PC-3 (cell line): ENCODE measurements at regions not wholly inside any gene's neighbourhood (a gene's known extent, or its start where the extent isn't known, plus 50 kb on each side); places are given as distances from the start of the nearest gene placed in this dataset.

ENCODE experiments used
- ATAC-seq: fragments of 200-7000 bp; cut with Tn5 transposase; 2 replicates; pipeline ENCODE4 v1.9.1; 2020; ENCODE audit warnings: mild to moderate bottlenecking, moderate library complexity
- BruUV-seq: library from RNA; stranded (reverse); fragments of 400-500 nt; replicated peaks from 2 replicates; lab custom pipeline; 2021; lab: Mats Ljungman, UMichigan
- CTCF ChIA-PET: fragments of 300-600 bp; sonication (Branson Sonifier 250); formaldehyde crosslinking; loops from one replicate; lab custom pipeline; 2022; ENCODE audit warnings: antibody characterized with exemption; lab: Charles Lee
- POLR2A ChIA-PET: fragments of 300-600 bp; sonication (Branson Sonifier 250); formaldehyde crosslinking; loops from one replicate; lab custom pipeline; 2022; ENCODE audit warnings: antibody characterized with exemption; ENCODE audit not compliant: unreplicated experiment; lab: Charles Lee
- DNase-seq: peaks from one replicate; pipeline ENCODE4 v3.0.0-alpha.2; 2015
- H2AFZ ChIP-seq: fragments of 300-600 bp; sonication (generic); 2 replicates; pipeline ENCODE4 v1.6.0; 2016; ENCODE audit warnings: antibody characterized with exemption, low read length
- H3F3A ChIP-seq: fragments of 300-600 bp; sonication (generic); one replicate; pipeline ENCODE4 v1.6.0; 2017; ENCODE audit warnings: antibody characterized with exemption, low read length, control low read depth, mild to moderate bottlenecking; ENCODE audit not compliant: unreplicated experiment
- H3K27ac ChIP-seq: fragments of 300-600 bp; sonication (generic); 2 replicates; pipeline ENCODE4 v1.5.1; 2016; ENCODE audit warnings: mild to moderate bottlenecking, low read length
- H3K27me3 ChIP-seq: fragments of 300-600 bp; sonication (generic); 2 replicates; pipeline ENCODE4 v1.6.1; 2016; ENCODE audit warnings: low read length, mixed read lengths
- H3K36me3 ChIP-seq: fragments of 300-600 bp; sonication (generic); 2 replicates; pipeline ENCODE4 v1.6.1; 2016; ENCODE audit warnings: low read depth, mixed run types, low read length, mixed read lengths
- H3K4me1 ChIP-seq: fragments of 300-600 bp; sonication (generic); 2 replicates; pipeline ENCODE4 v1.5.1; 2016; ENCODE audit warnings: low read length; ENCODE audit not compliant: insufficient read depth
- H3K4me2 ChIP-seq: fragments of 300-600 bp; sonication (generic); 2 replicates; pipeline ENCODE4 v1.6.0; 2016; ENCODE audit warnings: low read length
- H3K4me3 ChIP-seq: fragments of 300-600 bp; sonication (generic); 2 replicates; pipeline ENCODE4 v1.5.1; 2016; ENCODE audit warnings: mild to moderate bottlenecking, low read length, mixed read lengths
- H3K79me2 ChIP-seq: fragments of 300-600 bp; sonication (generic); 2 replicates; pipeline ENCODE4 v1.6.1; 2017; ENCODE audit warnings: low read length, mixed read lengths
- H3K9ac ChIP-seq: fragments of 300-600 bp; sonication (generic); 2 replicates; pipeline ENCODE4 v1.6.0; 2016; ENCODE audit warnings: mild to moderate bottlenecking, low read length
- H3K9me2 ChIP-seq: fragments of 300-600 bp; sonication (generic); replicated peaks from 2 replicates; pipeline ENCODE4 v1.6.1; 2016; ENCODE audit warnings: mixed run types, low read length, mixed read lengths
- H3K9me3 ChIP-seq: fragments of 300-600 bp; sonication (generic); 2 replicates; pipeline ENCODE4 v1.6.1; 2016; ENCODE audit warnings: low read length, mixed read lengths
- H4K20me1 ChIP-seq: fragments of 300-600 bp; sonication (generic); 2 replicates; pipeline ENCODE4 v1.6.1; 2016; ENCODE audit warnings: low read length, mixed read lengths
- EZH2 ChIP-seq: fragments of 300-600 bp; sonication (generic); IDR thresholded peaks from one replicate; pipeline ENCODE4 v1.6.1; 2017; ENCODE audit warnings: antibody characterized with exemption, mild to moderate bottlenecking, low read length; ENCODE audit not compliant: unreplicated experiment
- EZH2phosphoT487 ChIP-seq: fragments of 300-600 bp; sonication (generic); IDR thresholded peaks from 2 replicates; pipeline ENCODE4 v1.6.1; 2018; ENCODE audit warnings: mild to moderate bottlenecking, antibody characterized with exemption, low read length, borderline replicate concordance
- intact Hi-C: fragments of 100-400 bp; cut with micrococcal nuclease; formaldehyde crosslinking; loops from 2 replicates; pipeline ENCODE4 v1.9.0; 2023
- TF ChIP-seq, protein P1 (sequence below): fragments of 300-600 bp; sonication (generic); conservative IDR thresholded peaks from 2 replicates; pipeline ENCODE4 v1.5.1; 2017; ENCODE audit warnings: antibody characterized with exemption, low read depth, mild to moderate bottlenecking, low read length

DNA sequence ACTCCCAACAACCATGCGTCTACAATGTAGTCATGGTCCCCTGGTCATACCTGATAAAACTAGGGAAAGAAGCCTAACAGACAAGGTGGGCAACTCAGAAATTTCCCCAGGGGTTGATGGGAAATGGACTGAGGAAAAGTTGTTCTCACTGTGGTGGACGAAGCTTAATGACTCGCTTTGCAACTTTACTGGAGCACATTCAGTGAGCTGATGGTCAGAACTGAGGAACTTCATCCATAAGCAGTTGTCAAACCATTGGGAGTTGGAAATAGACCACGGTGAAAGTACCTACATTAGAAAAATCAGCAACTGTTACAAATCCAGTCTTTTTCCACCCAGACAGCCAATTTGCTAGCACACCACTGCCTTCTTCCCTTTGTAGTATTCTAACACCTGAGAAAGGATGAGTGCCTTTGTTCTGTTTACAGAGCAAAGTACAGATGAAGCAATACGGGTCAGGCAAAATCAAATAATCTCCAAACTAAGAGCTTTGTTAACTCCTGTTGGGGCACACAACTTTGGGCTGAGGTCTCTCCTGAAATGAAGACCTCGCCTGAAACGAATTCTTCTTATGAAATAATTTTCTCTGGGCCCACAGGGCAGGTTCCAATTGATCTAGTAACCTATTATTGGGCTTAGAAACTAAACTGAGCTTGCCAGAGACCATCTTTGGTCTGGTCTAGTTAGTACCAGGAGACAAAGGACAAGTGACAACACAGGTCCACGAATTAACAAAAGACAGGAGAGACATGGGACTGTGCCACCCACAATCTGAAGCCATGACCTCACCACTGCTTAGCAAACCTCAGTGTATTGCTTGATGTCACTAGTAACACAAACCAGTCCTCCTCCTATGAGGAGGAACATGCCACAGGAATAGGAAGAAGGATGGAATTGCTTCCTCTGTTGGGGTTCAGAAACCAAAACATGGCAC lies 58.9 kb upstream of the NFKB1 start:
- Histone ChIP-seq H3K4me1 (peaks cover 21% of the 10 kb centered on the region), H2AFZ (no peak overlapping the region), H3K4me3 (no peak overlapping the region), H3F3A (no peaks in the 10 kb centered on the region), H3K9me3 (no peaks in the 10 kb centered on the region), H3K27me3 (no peaks in the 10 kb centered on the region), H3K36me3 (no peaks in the 10 kb centered on the region), H3K79me2 (no peaks in the 10 kb centered on the region), H3K4me2 (no peak overlapping the region), H4K20me1 (no peaks in the 10 kb centered on the region), H3K9me2 (no peaks in the 10 kb centered on the region), H3K9ac (no peak overlapping the region), H3K27ac (no peak overlapping the region)
- DNase-seq = no peak
- TF ChIP-seq EZH2 = no peak
- TF ChIP-seq, protein P1, sequence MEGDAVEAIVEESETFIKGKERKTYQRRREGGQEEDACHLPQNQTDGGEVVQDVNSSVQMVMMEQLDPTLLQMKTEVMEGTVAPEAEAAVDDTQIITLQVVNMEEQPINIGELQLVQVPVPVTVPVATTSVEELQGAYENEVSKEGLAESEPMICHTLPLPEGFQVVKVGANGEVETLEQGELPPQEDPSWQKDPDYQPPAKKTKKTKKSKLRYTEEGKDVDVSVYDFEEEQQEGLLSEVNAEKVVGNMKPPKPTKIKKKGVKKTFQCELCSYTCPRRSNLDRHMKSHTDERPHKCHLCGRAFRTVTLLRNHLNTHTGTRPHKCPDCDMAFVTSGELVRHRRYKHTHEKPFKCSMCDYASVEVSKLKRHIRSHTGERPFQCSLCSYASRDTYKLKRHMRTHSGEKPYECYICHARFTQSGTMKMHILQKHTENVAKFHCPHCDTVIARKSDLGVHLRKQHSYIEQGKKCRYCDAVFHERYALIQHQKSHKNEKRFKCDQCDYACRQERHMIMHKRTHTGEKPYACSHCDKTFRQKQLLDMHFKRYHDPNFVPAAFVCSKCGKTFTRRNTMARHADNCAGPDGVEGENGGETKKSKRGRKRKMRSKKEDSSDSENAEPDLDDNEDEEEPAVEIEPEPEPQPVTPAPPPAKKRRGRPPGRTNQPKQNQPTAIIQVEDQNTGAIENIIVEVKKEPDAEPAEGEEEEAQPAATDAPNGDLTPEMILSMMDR = no peak
- TF ChIP-seq EZH2phosphoT487 = no peak
- no TSS peak for BruUV-seq
- no peak for ATAC-seq
- intact Hi-C loops = no loop called here
- ChIA-PET POLR2A (no interaction called here), CTCF (interaction anchor here (0.7 kb wide), 1 partner anchor 568 kb away, joined by 3 read pairs; no protein-coding TSS in a partner anchor)

DNA sequence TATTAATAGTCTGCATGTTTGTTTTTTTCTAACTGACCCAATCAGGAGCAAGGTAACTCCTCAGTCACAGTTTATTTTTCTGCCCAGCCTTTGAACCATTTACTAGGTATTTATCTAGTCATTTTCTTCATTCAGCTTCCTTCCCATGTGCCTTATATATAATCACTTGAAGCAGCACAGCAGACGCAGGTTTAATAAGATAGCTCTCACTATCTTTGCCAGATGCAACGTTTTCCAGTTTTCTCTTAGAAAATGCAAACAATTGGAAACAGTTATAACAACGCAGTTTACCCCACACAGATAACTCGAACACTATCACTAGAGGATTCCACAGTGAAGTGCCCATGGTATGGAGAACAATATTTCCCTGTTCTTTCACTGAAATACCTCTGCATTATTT lies 56.4 kb upstream of the NFKB1 start:
- Histone ChIP-seq H4K20me1 (no peaks in the 10 kb centered on the region), H3K4me2 (no peak overlapping the region), H3K36me3 (no peaks in the 10 kb centered on the region), H3K79me2 (no peaks in the 10 kb centered on the region), H3F3A (no peaks in the 10 kb centered on the region), H2AFZ (no peak overlapping the region), H3K4me1 (peaks cover 4% of the 10 kb centered on the region), H3K9me2 (no peaks in the 10 kb centered on the region), H3K4me3 (no peak overlapping the region), H3K27me3 (no peaks in the 10 kb centered on the region), H3K9ac (no peak overlapping the region), H3K27ac (no peak overlapping the region), H3K9me3 (no peaks in the 10 kb centered on the region)
- no peak for ATAC-seq
- intact Hi-C loops = no loop called here
- TF ChIP-seq, protein P1 = no peak
- TF ChIP-seq EZH2 (no peak), EZH2phosphoT487 (no peak)
- no TSS peak for BruUV-seq
- ChIA-PET POLR2A (no interaction called here), CTCF (interaction anchor here (0.5 to 0.6 kb wide), 2 partner anchors 14 to 172 kb away, joined by 3 to 9 read pairs; no protein-coding TSS in a partner anchor)
- DNase-seq = no peak

DNA sequence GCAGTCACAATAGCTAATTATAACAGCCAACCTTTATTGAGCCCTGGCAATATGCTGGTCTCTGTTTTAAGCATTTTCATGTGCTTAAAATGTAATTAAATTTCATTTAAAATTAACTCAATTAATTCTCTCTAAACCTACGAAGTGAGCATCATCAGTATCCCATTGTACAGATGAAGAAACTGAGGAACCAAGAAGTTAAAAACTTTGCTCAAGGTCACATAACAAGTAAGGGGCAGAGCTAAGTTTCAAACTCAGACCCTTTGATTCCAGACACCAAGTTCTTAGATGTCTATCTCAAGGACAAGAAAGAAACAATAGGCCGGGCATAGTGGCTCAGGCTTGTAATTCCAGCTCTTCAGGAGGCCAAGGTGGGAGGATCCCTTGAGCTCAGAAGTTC lies 55.9 kb upstream of the NFKB1 start:
- no TSS peak for BruUV-seq
- ATAC-seq (no peak), DNase-seq (no peak)
- Histone ChIP-seq H3K9me3 (no peaks in the 10 kb centered on the region), H3K9ac (no peak overlapping the region), H2AFZ (no peak overlapping the region), H3K36me3 (no peaks in the 10 kb centered on the region), H3K4me1 (no peaks in the 10 kb centered on the region; the same call in 1 of the 2 replicates), H3K4me2 (no peak overlapping the region), H4K20me1 (no peaks in the 10 kb centered on the region), H3K79me2 (no peaks in the 10 kb centered on the region), H3K9me2 (no peaks in the 10 kb centered on the region), H3K27ac (no peak overlapping the region), H3K4me3 (no peak overlapping the region), H3F3A (no peaks in the 10 kb centered on the region), H3K27me3 (no peaks in the 10 kb centered on the region)
- POLR2A ChIA-PET = interaction anchor here (0.7 kb wide), 1 partner anchor 224 kb away, joined by 3 read pairs; no protein-coding TSS in a partner anchor
- CTCF ChIA-PET = interaction anchor here (0.5 to 0.6 kb wide), 2 partner anchors 14 to 172 kb away, joined by 3 to 9 read pairs; no protein-coding TSS in a partner anchor
- TF ChIP-seq, protein P1 = no peak
- TF ChIP-seq EZH2 (no peak), EZH2phosphoT487 (no peak)
- intact Hi-C loops = no loop called here
